Lung microvascular endothelial cell (primary cell): ENCODE measurements at regions not wholly inside any gene's neighbourhood (a gene's known extent, or its start where the extent isn't known, plus 50 kb on each side); places are given as distances from the start of the nearest gene placed in this dataset.
"Not testable (repeated sequence)": the region's sequence is repeated elsewhere in the genome, so short reads cannot be mapped to it uniquely, and the experiment has no call there.

ENCODE experiments used
- DNase-seq, 2 donors: peaks; one replicate each; pipeline versions ENCODE4 v3.0.0 to v3.0.0-alpha.2; 2010; ENCODE audit warnings: low read depth in 2 of 2

DNA sequence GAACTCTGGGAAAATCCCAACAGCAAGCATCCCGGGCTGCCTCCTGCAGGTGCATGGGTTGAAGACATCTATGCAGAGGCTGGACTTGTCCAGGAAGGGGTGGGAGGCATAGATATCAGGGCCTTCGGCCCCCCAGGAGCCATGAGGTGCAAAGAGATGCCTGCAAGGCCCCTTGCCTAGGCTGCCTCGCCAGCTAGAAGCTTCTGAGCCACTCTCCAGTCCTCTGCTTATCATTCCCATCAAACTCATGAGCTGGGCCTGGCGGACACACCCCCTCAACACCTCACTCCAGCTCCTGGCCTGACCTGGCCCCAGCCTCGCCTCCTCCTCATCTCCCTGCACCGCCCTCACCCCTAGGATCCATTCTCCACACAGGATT, 152.4 kb upstream of the PTPN1 start:
- no peak for DNase-seq

DNA sequence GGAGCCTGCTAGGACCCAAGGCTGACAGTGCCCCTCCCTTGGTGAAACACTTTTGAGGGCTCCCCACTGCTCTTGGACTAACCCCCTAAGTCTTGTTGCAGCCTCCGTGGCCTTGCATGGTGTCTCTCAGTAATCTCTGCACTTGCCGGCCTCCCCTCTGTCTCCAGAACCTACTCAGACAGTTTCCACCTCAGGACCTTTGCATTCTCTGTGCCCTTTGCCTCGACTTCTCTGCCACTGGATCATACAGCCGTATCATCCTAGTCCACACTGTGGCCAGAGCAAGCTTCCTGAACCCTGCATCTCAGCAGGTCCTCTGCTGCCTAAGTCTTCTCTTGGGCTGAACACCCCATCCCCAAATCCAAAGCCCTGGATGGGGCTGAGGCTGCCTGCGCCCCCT, 152.0 kb upstream of the PTPN1 start:
- no peak for DNase-seq

DNA sequence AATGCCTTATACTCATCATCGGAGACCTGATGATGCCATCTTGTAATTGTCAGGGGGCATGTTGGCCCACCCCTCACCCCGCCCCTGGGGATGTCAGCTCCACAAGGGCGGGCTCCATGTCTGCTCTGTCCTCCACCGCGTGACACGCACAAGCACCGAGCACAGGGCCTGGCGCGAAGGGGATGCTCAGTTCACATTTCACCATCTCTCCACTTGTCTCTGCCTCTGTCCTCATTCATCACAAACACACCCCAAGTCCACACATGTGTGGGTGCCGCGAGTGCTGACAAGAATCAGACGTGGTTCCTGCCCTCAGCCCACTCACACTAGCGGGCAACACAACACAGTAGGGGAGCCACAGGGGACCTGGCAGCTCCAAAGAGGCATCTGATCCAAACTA, 151.2 kb upstream of the PTPN1 start:
- no peak for DNase-seq

GRCh38 chr20:50359607-50360217, 150.5 kb upstream of the PTPN1 start:
- no peak for DNase-seq

GRCh38 chr20:50360218-50360672, 149.9 kb upstream of the PTPN1 start:
- no peak for DNase-seq

- DNase-seq, result no peak
Measured at GRCh38 chr20:50360921-50361320, 149.3 kb upstream of the PTPN1 start.

GRCh38 chr20:50362177-50362576, 148.0 kb upstream of the PTPN1 start:
- DNase-seq, result not testable (repeated sequence)

GRCh38 chr20:50363027-50363426, 147.2 kb upstream of the PTPN1 start:
- DNase-seq, result no peak

- DNase-seq, result no peak
Measured at GRCh38 chr20:50363479-50363878, 146.7 kb upstream of the PTPN1 start.

- no peak for DNase-seq
Measured at GRCh38 chr20:50364542-50364941, 145.6 kb upstream of the PTPN1 start.

DNA sequence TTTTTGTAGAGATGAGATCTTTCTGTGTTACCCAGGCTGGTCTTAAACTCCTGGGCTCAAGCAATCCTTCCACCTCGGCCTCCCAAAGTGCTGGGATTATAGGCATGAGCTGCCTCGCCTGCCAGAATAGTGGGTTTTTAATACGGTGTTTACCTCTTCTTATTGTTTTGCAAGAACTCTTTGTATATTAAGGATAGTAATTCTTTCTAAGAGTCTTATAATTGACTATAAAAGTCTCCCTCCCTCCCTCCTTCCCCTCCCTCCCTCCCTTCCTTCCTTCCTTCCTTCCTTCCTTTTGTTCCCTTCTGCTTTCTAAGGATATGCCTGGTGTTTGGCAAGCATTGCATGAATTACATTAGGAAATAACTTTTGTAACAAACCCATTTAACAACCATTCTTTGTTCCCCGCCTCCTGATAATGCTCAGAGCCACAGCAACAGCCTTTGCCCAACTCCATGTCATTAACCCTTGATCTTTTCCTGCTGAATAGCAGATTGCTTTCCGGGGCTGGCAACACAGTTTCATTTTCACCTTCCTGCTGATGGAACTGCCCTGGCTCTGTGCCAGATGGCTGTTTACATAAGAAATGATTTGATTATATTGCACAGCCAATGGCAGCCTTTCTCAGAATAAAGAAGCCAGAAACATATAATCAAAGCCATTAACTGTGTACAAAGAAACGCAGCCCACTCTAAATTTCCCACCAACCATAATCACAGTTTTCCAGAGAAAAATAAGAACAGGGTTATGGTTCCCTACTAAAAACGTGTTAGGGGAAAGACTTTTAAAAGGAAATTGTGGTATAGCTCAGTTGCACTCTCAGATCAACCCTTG, 143.7 kb upstream of the PTPN1 start:
- peak; percentile 95 to 98 for DNase-seq

- no peak for DNase-seq
Measured at GRCh38 chr20:50367104-50367674, 143.0 kb upstream of the PTPN1 start.

- DNase-seq, result no peak
Measured at GRCh38 chr20:50367739-50368375, 142.3 kb upstream of the PTPN1 start.

DNA sequence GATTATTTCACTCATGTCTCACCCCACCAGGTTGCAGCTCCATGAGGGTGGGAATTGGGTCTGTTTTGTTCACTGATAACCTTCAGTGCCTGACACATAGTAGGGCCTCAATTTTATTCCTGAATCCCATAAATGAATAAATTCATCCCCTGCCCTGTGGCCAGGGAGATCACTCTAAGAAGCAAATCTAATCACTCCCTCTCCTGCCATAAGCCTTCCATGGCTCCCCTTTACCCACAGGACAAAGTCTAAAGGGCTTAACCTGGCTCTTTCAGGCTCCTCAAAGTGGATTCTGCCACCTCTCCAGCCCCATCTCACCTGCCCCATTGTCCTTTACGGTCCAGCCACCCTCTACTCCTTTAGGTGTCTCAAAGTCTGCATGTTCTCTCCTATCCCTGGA, 141.8 kb upstream of the PTPN1 start:
- no peak for DNase-seq

DNA sequence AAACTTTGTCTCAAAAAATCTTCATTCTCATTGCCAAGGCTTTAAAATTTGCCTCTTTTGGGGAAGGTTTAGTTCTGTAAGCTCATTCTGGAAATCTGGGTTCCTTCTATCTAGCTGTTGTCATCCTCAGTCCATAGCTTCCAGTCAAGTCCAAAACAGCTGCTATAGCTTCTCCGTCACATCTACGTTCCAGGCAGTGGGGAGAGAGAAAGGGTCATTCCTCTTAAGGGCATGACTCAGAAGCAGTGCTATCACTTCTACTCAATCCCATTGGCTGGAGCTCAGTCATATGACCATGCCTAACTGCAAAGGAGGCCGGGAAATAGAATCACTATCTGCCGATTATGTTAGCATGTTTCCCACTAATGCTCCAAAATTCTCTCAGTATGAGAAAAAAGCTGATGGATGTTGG, 141.4 kb upstream of the PTPN1 start:
- peak in 1 of 2 donors; percentile 18 for DNase-seq

DNA sequence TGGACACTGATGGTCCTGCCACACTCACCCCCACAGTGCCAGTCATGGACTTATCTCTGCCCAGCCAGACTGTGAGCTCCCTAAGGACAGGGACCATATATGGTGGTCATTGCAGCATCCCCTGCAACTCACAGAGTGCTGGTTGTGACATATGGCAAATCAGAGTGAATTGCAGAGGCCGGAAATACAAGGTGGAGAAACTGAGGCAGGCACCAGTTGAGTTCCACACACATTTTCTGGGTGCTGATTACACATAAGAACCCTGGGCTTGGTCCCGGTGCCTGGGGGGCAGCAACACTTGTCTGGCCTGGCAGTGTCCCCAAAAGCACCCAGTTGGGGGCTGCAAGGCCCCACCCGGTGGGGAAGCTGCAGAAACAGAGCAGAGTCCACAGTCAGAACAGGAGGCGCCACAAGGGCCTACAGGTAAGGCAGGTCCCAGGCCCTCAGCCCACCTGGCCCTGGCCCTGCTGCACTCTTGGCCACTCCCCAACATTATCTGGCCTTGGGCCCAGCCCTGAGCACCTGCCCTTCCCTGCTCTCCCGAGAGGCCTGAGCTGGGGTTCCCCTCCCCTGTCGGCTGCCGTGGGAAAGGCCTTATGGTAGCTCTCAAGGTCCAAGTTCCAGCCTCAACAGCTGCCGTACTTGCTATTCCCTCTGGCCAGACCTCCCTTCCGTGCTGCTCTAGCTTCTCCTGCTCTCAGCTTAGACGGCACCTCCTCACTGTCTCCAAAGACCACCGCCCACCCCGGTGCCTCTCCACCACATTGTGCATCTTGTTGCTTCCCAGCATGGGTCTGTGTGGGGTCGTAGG, 140.8 kb upstream of the PTPN1 start:
- DNase-seq, result no peak

GRCh38 chr20:50370036-50370566, 140.1 kb upstream of the PTPN1 start:
- DNase-seq, result no peak

- no peak for DNase-seq
Measured at GRCh38 chr20:50371878-50372769, 138.1 kb upstream of the PTPN1 start.

GRCh38 chr20:50372770-50373088, 137.5 kb upstream of the PTPN1 start:
- peak in 1 of 2 donors; percentile 51 for DNase-seq

- DNase-seq, result peak in 1 of 2 donors; percentile 8
Measured at GRCh38 chr20:50373674-50374286, 136.4 kb upstream of the PTPN1 start.
